ENCODE measurements at regions not wholly inside any gene's neighbourhood (a gene's known extent, or its start where the extent isn't known, plus 50 kb on each side); places are given as distances from the start of the nearest gene placed in this dataset.
"Not testable (repeated sequence)": the region's sequence is repeated elsewhere in the genome, so short reads cannot be mapped to it uniquely, and the experiment has no call there.

GRCh38 chr6:120268256-120268655 is 918.7 kb upstream of the MAN1A1 start:
- not testable (repeated sequence) for TF ChIP-seq CTCF, POLR2A, POLR2AphosphoS5 (IDR thresholded peaks at IDR 0.05)

Data from sigmoid colon (tissue), 4 donors.